ENCODE measurements at regions not wholly inside any gene's neighbourhood (a gene's known extent, or its start where the extent isn't known, plus 50 kb on each side); places are given as distances from the start of the nearest gene placed in this dataset.

DNA sequence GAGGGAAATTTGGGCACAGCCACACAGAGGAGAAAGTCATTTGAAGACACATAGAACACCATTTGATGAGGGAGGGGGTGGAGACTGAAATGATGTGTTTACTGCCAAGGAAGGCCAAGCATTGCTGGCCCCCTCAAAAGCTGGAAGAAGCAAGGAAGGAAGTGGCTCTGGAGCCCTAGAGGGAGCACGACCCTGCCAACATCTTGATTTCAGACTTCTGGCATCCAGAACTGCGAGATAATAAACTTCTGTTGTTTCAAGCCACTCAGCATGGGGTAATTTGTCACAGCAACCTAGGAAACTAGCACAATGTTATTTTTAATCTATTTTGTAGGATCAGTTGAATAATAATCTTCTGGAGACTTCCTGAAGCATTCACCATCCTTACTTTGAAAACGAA, 314.8 kb upstream of the GOT2 start:
- CTCF ChIA-PET = no interaction called here
- H3K4me2 ChIP-seq (ENCODE audit: control insufficient read depth, insufficient read depth) = no peak overlapping the region
- intact Hi-C loops (cut with micrococcal nuclease; ENCODE audit: unreplicated experiment) = loop anchor here (10.0 kb wide), 1 partner anchor 204 kb away; no protein-coding TSS in a partner anchor
- no peak overlapping the region for H3K9ac ChIP-seq (ENCODE audit: control insufficient read depth, insufficient read depth, low read length)
- DNase-seq (ENCODE audit: low read depth, low spot score) (no peak), FAIRE-seq (no peak), ATAC-seq (no peak)
- SMC1A ChIA-PET (ENCODE audit: uncharacterized antibody, unreplicated experiment) = no interaction called here
- RAD21 ChIA-PET (ENCODE audit: unreplicated experiment) = no interaction called here
- H3K4me1 ChIP-seq (ENCODE audit: control insufficient read depth, insufficient read depth, low read length) = no peaks in the 10 kb centered on the region
- in situ Hi-C loops (cut with MboI) = no loop called here
- no peaks in the 10 kb centered on the region for H3K36me3 ChIP-seq (ENCODE audit: control insufficient read depth in 2 of 2, insufficient read depth in 2 of 2, low read length in 1 of 2)
- no peak overlapping the region for H2AFZ ChIP-seq (ENCODE audit: control insufficient read depth, low read depth, low read length)
- H4K20me1 ChIP-seq (ENCODE audit: control insufficient read depth, insufficient read depth) = no peaks in the 10 kb centered on the region
- H3K9me3 ChIP-seq (replicated peaks; ENCODE audit: control insufficient read depth, insufficient read depth, low read length) = no peaks in the 10 kb centered on the region
- no peaks in the 10 kb centered on the region for H3K79me2 ChIP-seq (ENCODE audit: control insufficient read depth, insufficient read depth, low read length)
- no peak overlapping the region for H3K27ac ChIP-seq (ENCODE audit: control insufficient read depth, insufficient read depth)
- no TSS peak for BruUV-seq (replicated peaks)
- no peaks in the 10 kb centered on the region; a peak in 1 of 4 replicates for H3K27me3 ChIP-seq (replicated peaks in 1 of 2; ENCODE audit: control insufficient read depth in 2 of 2, insufficient read depth in 2 of 2, low read length in 1 of 2)
- 0% methylated on average over 3 of the region's 3 CpGs for WGBS (ENCODE audit: insufficient coverage, insufficient replicate concordance, low lambda C conversion rate, missing lambda C conversion rate)
- no peak overlapping the region for H3K4me3 ChIP-seq
- POLR2A ChIA-PET = no interaction called here
- no peak for TF ChIP-seq NBN (IDR thresholded peaks at IDR 0.05)
- TF ChIP-seq, protein P1, sequence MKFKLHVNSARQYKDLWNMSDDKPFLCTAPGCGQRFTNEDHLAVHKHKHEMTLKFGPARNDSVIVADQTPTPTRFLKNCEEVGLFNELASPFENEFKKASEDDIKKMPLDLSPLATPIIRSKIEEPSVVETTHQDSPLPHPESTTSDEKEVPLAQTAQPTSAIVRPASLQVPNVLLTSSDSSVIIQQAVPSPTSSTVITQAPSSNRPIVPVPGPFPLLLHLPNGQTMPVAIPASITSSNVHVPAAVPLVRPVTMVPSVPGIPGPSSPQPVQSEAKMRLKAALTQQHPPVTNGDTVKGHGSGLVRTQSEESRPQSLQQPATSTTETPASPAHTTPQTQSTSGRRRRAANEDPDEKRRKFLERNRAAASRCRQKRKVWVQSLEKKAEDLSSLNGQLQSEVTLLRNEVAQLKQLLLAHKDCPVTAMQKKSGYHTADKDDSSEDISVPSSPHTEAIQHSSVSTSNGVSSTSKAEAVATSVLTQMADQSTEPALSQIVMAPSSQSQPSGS (IDR thresholded peaks at IDR 0.05; ENCODE audit: low read length) = no peak
- no peak for TF ChIP-seq RCOR1 (conservative IDR thresholded peaks at IDR 0.05; ENCODE audit: low read depth, low read length)
- no peak for TF ChIP-seq FOXM1 (IDR thresholded peaks at IDR 0.05; ENCODE audit: low read depth, low read length)
- TF ChIP-seq, protein P2, sequence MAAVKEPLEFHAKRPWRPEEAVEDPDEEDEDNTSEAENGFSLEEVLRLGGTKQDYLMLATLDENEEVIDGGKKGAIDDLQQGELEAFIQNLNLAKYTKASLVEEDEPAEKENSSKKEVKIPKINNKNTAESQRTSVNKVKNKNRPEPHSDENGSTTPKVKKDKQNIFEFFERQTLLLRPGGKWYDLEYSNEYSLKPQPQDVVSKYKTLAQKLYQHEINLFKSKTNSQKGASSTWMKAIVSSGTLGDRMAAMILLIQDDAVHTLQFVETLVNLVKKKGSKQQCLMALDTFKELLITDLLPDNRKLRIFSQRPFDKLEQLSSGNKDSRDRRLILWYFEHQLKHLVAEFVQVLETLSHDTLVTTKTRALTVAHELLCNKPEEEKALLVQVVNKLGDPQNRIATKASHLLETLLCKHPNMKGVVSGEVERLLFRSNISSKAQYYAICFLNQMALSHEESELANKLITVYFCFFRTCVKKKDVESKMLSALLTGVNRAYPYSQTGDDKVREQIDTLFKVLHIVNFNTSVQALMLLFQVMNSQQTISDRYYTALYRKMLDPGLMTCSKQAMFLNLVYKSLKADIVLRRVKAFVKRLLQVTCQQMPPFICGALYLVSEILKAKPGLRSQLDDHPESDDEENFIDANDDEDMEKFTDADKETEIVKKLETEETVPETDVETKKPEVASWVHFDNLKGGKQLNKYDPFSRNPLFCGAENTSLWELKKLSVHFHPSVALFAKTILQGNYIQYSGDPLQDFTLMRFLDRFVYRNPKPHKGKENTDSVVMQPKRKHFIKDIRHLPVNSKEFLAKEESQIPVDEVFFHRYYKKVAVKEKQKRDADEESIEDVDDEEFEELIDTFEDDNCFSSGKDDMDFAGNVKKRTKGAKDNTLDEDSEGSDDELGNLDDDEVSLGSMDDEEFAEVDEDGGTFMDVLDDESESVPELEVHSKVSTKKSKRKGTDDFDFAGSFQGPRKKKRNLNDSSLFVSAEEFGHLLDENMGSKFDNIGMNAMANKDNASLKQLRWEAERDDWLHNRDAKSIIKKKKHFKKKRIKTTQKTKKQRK (IDR thresholded peaks at IDR 0.05; ENCODE audit: low read depth, low read length) = no peak
- TF ChIP-seq BACH1 (IDR thresholded peaks at IDR 0.05; ENCODE audit: borderline replicate concordance) = no peak
- no peak for TF ChIP-seq SRF (IDR thresholded peaks at IDR 0.05; ENCODE audit: low read depth in 2 of 2, low read length in 2 of 2)
- no peak for TF ChIP-seq BCL11A (IDR thresholded peaks at IDR 0.05; ENCODE audit: low read depth, low read length)
- TF ChIP-seq, protein P3, sequence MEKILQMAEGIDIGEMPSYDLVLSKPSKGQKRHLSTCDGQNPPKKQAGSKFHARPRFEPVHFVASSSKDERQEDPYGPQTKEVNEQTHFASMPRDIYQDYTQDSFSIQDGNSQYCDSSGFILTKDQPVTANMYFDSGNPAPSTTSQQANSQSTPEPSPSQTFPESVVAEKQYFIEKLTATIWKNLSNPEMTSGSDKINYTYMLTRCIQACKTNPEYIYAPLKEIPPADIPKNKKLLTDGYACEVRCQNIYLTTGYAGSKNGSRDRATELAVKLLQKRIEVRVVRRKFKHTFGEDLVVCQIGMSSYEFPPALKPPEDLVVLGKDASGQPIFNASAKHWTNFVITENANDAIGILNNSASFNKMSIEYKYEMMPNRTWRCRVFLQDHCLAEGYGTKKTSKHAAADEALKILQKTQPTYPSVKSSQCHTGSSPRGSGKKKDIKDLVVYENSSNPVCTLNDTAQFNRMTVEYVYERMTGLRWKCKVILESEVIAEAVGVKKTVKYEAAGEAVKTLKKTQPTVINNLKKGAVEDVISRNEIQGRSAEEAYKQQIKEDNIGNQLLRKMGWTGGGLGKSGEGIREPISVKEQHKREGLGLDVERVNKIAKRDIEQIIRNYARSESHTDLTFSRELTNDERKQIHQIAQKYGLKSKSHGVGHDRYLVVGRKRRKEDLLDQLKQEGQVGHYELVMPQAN (conservative IDR thresholded peaks at IDR 0.05) = no peak
- no peak for TF ChIP-seq ZNF24 (IDR thresholded peaks at IDR 0.05)
- TF ChIP-seq STAT1 (conservative IDR thresholded peaks at IDR 0.05) = no peak
- TF ChIP-seq, protein P4, sequence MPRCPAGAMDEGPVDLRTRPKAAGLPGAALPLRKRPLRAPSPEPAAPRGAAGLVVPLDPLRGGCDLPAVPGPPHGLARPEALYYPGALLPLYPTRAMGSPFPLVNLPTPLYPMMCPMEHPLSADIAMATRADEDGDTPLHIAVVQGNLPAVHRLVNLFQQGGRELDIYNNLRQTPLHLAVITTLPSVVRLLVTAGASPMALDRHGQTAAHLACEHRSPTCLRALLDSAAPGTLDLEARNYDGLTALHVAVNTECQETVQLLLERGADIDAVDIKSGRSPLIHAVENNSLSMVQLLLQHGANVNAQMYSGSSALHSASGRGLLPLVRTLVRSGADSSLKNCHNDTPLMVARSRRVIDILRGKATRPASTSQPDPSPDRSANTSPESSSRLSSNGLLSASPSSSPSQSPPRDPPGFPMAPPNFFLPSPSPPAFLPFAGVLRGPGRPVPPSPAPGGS (IDR thresholded peaks at IDR 0.05; ENCODE audit: borderline replicate concordance, insufficient read depth, low read depth, low read length, poor library complexity, severe bottlenecking) = no peak
- TF ChIP-seq, protein P5, sequence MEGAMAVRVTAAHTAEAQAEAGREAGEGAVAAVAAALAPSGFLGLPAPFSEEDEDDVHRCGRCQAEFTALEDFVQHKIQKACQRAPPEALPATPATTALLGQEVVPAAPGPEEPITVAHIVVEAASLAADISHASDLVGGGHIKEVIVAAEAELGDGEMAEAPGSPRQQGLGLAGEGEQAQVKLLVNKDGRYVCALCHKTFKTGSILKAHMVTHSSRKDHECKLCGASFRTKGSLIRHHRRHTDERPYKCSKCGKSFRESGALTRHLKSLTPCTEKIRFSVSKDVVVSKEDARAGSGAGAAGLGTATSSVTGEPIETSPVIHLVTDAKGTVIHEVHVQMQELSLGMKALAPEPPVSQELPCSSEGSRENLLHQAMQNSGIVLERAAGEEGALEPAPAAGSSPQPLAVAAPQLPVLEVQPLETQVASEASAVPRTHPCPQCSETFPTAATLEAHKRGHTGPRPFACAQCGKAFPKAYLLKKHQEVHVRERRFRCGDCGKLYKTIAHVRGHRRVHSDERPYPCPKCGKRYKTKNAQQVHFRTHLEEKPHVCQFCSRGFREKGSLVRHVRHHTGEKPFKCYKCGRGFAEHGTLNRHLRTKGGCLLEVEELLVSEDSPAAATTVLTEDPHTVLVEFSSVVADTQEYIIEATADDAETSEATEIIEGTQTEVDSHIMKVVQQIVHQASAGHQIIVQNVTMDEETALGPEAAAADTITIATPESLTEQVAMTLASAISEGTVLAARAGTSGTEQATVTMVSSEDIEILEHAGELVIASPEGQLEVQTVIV (IDR thresholded peaks at IDR 0.05; ENCODE audit: borderline replicate concordance, partially characterized antibody) = no peak
